Dermis microvascular lymphatic vessel endothelial cell (primary cell): ENCODE measurements at regions not wholly inside any gene's neighbourhood (a gene's known extent, or its start where the extent isn't known, plus 50 kb on each side); places are given as distances from the start of the nearest gene placed in this dataset.
"Not testable (repeated sequence)": the region's sequence is repeated elsewhere in the genome, so short reads cannot be mapped to it uniquely, and the experiment has no call there.

Experiments used
- DNase-seq, 2 donors: peaks; one replicate each; pipeline versions ENCODE4 v3.0.0 to v3.0.0-alpha.2; 2010; ENCODE audit warnings: low read depth in 2 of 2

- peak; percentile 5 to 16 for DNase-seq
Measured at GRCh38 chr12:85424581-85425348, 144.7 kb downstream of the ALX1 start.

- no peak for DNase-seq
Measured at GRCh38 chr12:85425349-85425612, 145.3 kb downstream of the ALX1 start.

DNA sequence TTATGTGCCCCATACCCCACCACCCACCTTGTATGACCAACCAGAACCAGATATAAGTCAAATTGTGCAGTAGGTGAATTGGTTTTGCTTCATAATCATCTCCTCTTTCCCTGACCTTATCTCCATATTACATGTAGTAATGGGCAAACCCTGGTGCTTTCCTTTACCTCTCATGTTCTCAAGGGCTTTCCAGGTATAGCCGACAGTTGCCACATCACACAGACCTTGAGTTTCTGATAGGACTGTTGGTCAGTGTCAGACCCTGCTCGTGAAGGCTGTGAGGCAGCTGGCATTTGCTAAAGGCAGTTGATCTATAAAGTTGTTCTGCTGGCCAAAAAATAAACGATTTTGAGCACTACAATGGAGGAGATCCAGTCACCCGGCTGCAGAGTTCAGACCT, 145.9 kb downstream of the ALX1 start:
- no peak for DNase-seq

DNA sequence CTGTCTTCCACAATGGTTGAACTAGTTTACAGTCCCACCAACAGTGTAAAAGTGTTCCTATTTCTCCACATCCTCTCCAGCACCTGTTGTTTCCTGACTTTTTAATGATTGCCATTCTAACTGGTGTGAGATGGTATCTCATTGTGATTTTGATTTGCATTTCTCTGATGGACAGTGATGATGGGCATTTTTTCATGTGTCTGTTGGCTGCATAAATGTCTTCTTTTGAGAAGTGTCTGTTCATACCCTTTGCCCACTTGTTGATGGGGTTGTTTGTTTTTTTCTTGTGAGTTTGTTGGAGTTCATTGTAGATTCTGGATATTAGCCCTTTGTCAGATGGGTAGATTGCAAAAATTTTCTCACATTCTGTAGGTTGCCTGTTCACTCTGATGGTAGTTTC, 153.1 kb downstream of the ALX1 start:
- not testable (repeated sequence) for DNase-seq

GRCh38 chr12:85440271-85440670, 160.3 kb downstream of the ALX1 start:
- DNase-seq, result no peak

GRCh38 chr12:85441025-85441424, 161.0 kb downstream of the ALX1 start:
- no peak for DNase-seq

- DNase-seq, result peak; percentile 28 to 40
Measured at GRCh38 chr12:85441741-85442140, 161.7 kb downstream of the ALX1 start.

- no peak for DNase-seq
Measured at GRCh38 chr12:85445060-85445938, 165.3 kb downstream of the ALX1 start.

GRCh38 chr12:85448031-85448430, 168.0 kb downstream of the ALX1 start:
- DNase-seq, result no peak

- DNase-seq, result peak; percentile 9 to 30
Measured at GRCh38 chr12:85448548-85449139, 168.6 kb downstream of the ALX1 start.

DNA sequence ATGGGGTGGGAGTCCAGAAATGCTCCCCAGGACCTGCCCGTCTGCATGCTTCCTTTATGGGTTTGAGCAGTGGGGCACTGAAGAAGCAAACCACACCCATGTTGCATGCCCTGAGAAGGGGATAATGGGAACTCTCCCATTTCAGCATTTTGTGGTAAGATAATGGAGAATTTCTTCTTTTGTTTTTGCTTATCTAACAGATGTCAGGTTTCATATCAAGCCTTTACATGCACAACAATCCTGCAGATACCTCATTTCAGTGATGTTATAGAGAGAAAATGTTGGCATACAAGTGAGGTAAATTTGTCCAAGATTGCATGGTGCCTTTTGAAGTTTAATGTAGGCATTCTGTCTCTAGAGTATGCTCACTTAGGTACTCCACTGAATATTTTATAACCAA, 177.0 kb downstream of the ALX1 start:
- no peak for DNase-seq

DNA sequence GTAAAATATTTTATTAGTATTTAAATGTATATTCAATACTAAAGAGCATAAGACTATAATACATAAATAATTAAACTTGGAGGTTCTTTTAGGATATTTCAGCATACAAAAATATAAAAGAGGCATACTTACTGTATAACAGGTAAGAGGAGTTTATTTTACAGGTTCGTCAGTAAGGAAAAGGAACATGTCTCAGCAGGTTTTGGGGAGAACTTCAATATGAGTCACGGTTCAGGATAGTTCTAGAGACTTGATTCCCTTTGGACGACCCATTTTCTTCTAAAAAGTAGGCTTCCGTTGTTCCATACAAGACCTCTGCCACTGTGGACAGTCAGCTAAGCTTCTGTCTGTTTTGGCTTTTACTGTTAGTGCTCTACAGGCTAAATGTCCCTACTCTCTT, 181.1 kb downstream of the ALX1 start:
- no peak for DNase-seq

DNA sequence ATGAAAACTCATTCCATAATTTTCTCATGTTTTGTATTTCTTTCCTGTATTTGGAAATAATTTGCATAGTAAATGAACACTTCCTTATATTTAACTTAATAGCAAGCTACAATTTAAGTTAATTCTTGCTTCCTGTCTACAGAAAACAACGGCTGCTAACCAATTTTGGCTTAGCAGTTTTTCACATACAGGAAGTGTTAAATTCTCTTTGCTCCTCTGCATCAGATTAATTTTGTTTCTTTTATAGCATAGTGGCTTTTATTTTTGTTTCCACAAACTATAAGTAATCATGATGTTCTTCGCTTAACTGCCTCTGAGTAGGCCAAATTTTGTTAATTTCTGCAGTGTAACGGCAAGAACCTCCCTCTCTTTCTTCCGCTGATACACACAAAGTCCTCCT, 182.9 kb downstream of the ALX1 start:
- DNase-seq, result no peak

- DNase-seq, result no peak
Measured at GRCh38 chr12:85466890-85467289, 186.9 kb downstream of the ALX1 start.

GRCh38 chr12:85468356-85469157, 188.5 kb downstream of the ALX1 start:
- peak; percentile 58 to 66 for DNase-seq

DNA sequence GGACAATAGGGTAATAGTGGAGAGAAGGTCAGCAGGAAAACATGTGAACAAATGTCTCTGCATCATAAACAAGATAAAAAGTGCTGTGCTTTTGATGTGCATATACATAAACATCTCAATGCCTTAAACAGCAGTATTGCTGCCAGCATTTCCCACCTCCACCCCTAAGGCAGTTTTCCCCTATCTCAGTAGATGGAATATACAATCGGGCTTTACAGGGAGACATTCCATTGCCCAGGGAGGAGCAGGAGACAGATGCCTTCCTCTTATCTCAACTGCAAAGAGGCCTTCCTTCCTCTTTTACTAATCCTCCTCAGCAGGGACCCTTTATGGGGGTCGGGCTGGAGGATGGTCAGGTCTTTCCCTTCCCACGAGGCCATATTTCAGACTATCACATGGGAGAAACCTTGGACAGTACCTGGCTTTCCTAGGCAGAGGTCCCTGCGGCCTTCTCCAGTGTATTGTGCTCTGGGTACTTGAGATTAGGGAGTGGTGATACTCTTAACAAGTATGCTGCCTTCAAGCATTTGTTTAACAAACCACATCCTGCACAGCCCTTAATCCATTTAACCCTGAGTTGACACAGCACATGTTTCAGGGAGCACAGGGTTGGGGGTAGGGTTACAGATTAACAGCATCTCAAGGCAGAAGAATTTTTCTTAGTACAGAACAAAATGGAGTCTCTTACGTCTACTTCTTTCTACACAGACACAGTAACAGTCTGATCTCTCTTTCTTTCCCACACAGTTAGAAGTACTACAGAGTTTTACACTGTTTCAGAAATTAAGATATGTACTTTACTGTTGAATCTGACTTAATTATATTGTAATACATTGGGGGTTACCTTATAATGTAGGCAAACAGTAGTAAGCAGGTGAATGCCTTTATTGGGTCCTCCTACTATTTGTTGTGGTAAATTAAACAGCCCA, 189.4 kb downstream of the ALX1 start:
- not testable (repeated sequence) for DNase-seq

- DNase-seq, result not testable (repeated sequence)
Measured at GRCh38 chr12:85475277-85475676, 195.3 kb downstream of the ALX1 start.

GRCh38 chr12:85476756-85477155, 196.7 kb downstream of the ALX1 start:
- no peak for DNase-seq

- DNase-seq, result no peak
Measured at GRCh38 chr12:85484387-85484786, 204.4 kb downstream of the ALX1 start.

DNA sequence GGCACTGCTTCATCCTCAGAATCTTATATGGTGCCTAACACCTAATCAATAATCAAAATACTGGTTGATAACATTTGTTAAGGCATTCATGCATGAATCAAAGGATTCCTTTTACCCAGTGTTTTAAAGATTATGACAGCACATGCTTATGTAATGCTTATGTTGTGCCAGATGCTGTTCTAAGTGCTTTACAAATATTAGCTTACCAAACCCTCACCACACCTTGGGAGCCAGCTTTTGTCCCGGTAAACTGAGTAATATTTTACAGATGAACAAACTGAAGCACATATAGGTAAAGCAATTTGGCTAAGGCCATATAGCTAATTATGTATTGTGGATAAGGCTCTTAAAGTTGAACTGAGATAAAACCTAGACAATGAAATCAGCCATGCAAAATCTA, 209.2 kb downstream of the ALX1 start:
- DNase-seq, result no peak

GRCh38 chr12:85504164-85504563, 224.1 kb downstream of the ALX1 start:
- no peak for DNase-seq
